ENCODE measurements at regions not wholly inside any gene's neighbourhood (a gene's known extent, or its start where the extent isn't known, plus 50 kb on each side); places are given as distances from the start of the nearest gene placed in this dataset.

- no peak overlapping the region for H3K4me3 ChIP-seq
- no peaks in the 10 kb centered on the region for H3K9me1 ChIP-seq (ENCODE audit: control insufficient read depth, insufficient read depth, low read length)
- DNase-seq (ENCODE audit: extremely low read depth in 1 of 4, low spot score in 3 of 4) (no peak), FAIRE-seq (no peak), ATAC-seq (no peak)
- in situ Hi-C loops (cut with MboI): no loop called here
- intact Hi-C loops (cut with micrococcal nuclease): no loop called here
- POLR2A ChIA-PET: no interaction called here
- no TSS peak for BruUV-seq (replicated peaks)
- no peak for TF ChIP-seq NCOA4 (IDR thresholded peaks at IDR 0.05; ENCODE audit: partially characterized antibody)
- no peak for TF ChIP-seq RBM22 (IDR thresholded peaks at IDR 0.05; ENCODE audit: low read depth, low read length, poor library complexity, severe bottlenecking)
- no peak for TF ChIP-seq MTA3 (IDR thresholded peaks at IDR 0.05; ENCODE audit: borderline replicate concordance)
- TF ChIP-seq HIVEP1 (CRISPR knock-in tag; IDR thresholded peaks at IDR 0.05): no peak
- no peak overlapping the region for H2AFZ ChIP-seq (ENCODE audit: low read depth, low read length)
- H3K4me1 ChIP-seq (replicated peaks in 1 of 2; ENCODE audit: control insufficient read depth in 2 of 2, insufficient read depth in 2 of 2, low read length in 2 of 2): no peaks in the 10 kb centered on the region
- no peaks in the 10 kb centered on the region for H3K79me2 ChIP-seq (ENCODE audit: control insufficient read depth, insufficient read depth, low read length)
- no peaks in the 10 kb centered on the region for H3K36me3 ChIP-seq (ENCODE audit: control insufficient read depth, insufficient read depth, low read length)
- H3K9ac ChIP-seq (ENCODE audit: insufficient read depth in 1 of 2, low read depth in 2 of 2, low read length in 2 of 2): no peak overlapping the region
- H3K27ac ChIP-seq (ENCODE audit: extremely low read depth, low read depth, low read length): no peak overlapping the region
- no peak overlapping the region for H3K4me2 ChIP-seq (ENCODE audit: insufficient read depth, low read length)
- no peaks in the 10 kb centered on the region for H4K20me1 ChIP-seq (replicated peaks; ENCODE audit: control insufficient read depth, insufficient read depth, low read length)
- no peaks in the 10 kb centered on the region for H3K9me3 ChIP-seq (replicated peaks; ENCODE audit: control insufficient read depth, insufficient read depth, low read depth, low read length)
- WGBS (ENCODE audit: insufficient coverage, low coverage, missing lambda C conversion rate): 0% methylated on average over 5 of the region's 5 CpGs
- CTCF ChIA-PET (ENCODE audit: low intra/inter-chr PET ratio): no interaction called here
- H3K27me3 ChIP-seq (ENCODE audit: control insufficient read depth in 2 of 2, insufficient read depth in 2 of 2, low read length in 2 of 2): no peaks in the 10 kb centered on the region
These were observed 278.5 kb upstream of the ZNF717 start for GRCh38 chr3:76063811-76064210.

DNA sequence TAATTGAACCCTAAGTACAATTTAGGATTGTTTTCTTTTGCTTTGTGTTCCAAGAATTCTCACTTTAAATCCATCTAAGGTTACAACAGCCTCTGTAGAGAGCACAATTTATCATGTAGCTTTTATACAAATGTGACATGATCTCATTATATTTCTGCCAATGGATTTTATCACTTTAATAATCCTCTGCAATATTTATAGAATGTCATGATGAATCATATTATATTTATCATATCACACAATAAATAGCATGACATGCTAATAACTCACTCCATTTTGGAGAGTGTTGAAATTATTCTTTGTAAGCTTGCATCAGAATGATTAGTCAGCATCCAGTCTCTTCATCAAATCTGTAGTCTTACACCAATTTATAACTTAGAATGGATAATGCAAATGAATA is 280.6 kb upstream of the ZNF717 start:
- Histone ChIP-seq H3K4me1 (replicated peaks in 1 of 2; ENCODE audit: control insufficient read depth in 2 of 2, insufficient read depth in 2 of 2, low read length in 2 of 2) (no peaks in the 10 kb centered on the region), H3K9ac (ENCODE audit: insufficient read depth in 1 of 2, low read depth in 2 of 2, low read length in 2 of 2) (no peak overlapping the region), H3K9me1 (ENCODE audit: control insufficient read depth, insufficient read depth, low read length) (no peaks in the 10 kb centered on the region), H2AFZ (ENCODE audit: low read depth, low read length) (no peak overlapping the region), H3K4me3 (no peak overlapping the region), H3K9me3 (replicated peaks; ENCODE audit: control insufficient read depth, insufficient read depth, low read depth, low read length) (no peaks in the 10 kb centered on the region), H3K36me3 (ENCODE audit: control insufficient read depth, insufficient read depth, low read length) (no peaks in the 10 kb centered on the region), H3K27ac (ENCODE audit: extremely low read depth, low read depth, low read length) (no peak overlapping the region), H3K79me2 (ENCODE audit: control insufficient read depth, insufficient read depth, low read length) (no peaks in the 10 kb centered on the region), H4K20me1 (replicated peaks; ENCODE audit: control insufficient read depth, insufficient read depth, low read length) (no peaks in the 10 kb centered on the region), H3K4me2 (ENCODE audit: insufficient read depth, low read length) (no peak overlapping the region), H3K27me3 (ENCODE audit: control insufficient read depth in 2 of 2, insufficient read depth in 2 of 2, low read length in 2 of 2) (no peaks in the 10 kb centered on the region)
- ChIA-PET CTCF (ENCODE audit: low intra/inter-chr PET ratio) (no interaction called here), POLR2A (no interaction called here)
- intact Hi-C loops (cut with micrococcal nuclease): no loop called here
- no TSS peak for BruUV-seq (replicated peaks)
- DNase-seq (ENCODE audit: extremely low read depth in 1 of 4, low spot score in 3 of 4) (no peak), FAIRE-seq (no peak), ATAC-seq (no peak)
- in situ Hi-C loops (cut with MboI): no loop called here
- no peak for TF ChIP-seq PHB2 (IDR thresholded peaks at IDR 0.05; ENCODE audit: low read depth)
- TF ChIP-seq ELF4 (CRISPR knock-in tag; IDR thresholded peaks at IDR 0.05): no peak
- TF ChIP-seq PCBP1 (IDR thresholded peaks at IDR 0.05; ENCODE audit: low read depth, low read length, poor library complexity, severe bottlenecking): no peak
- TF ChIP-seq ZNF445 (CRISPR knock-in tag; IDR thresholded peaks at IDR 0.05; ENCODE audit: low read depth): no peak
- TF ChIP-seq TEAD1 (CRISPR knock-in tag; IDR thresholded peaks at IDR 0.05): no peak
- TF ChIP-seq PATZ1 (CRISPR knock-in tag; IDR thresholded peaks at IDR 0.05; ENCODE audit: borderline replicate concordance): no peak
- no peak for TF ChIP-seq MCM2 (IDR thresholded peaks at IDR 0.05; ENCODE audit: low read depth)
- no peak for TF ChIP-seq CBX5 (IDR thresholded peaks at IDR 0.05; ENCODE audit: borderline replicate concordance, low read depth)
- TF ChIP-seq, protein P1, sequence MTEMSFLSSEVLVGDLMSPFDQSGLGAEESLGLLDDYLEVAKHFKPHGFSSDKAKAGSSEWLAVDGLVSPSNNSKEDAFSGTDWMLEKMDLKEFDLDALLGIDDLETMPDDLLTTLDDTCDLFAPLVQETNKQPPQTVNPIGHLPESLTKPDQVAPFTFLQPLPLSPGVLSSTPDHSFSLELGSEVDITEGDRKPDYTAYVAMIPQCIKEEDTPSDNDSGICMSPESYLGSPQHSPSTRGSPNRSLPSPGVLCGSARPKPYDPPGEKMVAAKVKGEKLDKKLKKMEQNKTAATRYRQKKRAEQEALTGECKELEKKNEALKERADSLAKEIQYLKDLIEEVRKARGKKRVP (CRISPR knock-in tag; IDR thresholded peaks at IDR 0.05): no peak
- no peak for TF ChIP-seq ARHGAP35 (IDR thresholded peaks at IDR 0.05; ENCODE audit: partially characterized antibody)
- TF ChIP-seq PHB (CRISPR knock-in tag; IDR thresholded peaks at IDR 0.05): no peak
- TF ChIP-seq ZNF584 (CRISPR knock-in tag; IDR thresholded peaks at IDR 0.05; ENCODE audit: low read depth): no peak
- TF ChIP-seq TBP (optimal IDR thresholded peaks at IDR 0.05; ENCODE audit: low read depth, low read length): no peak

Measured in K562 (cell line).